ENCODE measurements at regions not wholly inside any gene's neighbourhood (a gene's known extent, or its start where the extent isn't known, plus 50 kb on each side); places are given as distances from the start of the nearest gene placed in this dataset.

DNA sequence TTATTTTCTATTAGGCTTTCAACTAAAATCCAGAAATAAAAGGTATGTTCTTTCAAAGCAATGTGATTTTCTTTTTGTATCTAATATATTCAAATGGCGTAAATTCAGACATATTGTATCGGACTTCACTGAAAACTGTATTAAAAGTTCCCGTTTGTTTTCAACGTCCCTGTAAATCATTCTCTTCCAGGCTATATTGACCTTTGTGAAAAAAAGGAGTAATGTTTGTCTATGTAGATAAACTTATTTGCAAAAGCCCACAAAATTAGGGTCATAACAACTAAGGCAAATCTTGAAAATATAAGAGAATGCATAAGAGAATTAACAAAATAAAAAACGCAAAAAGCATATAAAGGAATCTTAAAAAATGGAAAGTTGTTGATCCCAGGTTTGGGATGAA lies 1492.4 kb downstream of the AACS start:
- no peak for DNase-seq

DNA sequence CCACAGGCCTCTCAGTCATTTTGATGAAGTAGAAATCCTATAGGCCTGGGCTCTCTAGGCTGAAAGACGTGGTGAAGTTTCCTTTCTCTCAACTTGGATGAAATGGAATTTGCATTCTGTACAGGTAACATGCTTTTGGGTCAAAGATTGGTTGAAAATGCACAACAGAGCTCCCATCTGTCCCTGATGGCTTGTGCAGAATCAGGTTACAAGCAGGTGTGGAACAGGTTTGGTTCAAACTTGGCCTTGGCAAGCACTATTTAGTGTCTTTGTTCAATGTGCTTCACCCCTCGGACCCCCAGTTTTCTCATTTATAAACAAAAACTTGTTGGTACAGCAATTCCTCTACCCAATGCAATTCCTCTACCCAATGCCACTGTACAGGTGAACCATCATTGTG lies 1493.0 kb downstream of the AACS start:
- no peak for DNase-seq

DNA sequence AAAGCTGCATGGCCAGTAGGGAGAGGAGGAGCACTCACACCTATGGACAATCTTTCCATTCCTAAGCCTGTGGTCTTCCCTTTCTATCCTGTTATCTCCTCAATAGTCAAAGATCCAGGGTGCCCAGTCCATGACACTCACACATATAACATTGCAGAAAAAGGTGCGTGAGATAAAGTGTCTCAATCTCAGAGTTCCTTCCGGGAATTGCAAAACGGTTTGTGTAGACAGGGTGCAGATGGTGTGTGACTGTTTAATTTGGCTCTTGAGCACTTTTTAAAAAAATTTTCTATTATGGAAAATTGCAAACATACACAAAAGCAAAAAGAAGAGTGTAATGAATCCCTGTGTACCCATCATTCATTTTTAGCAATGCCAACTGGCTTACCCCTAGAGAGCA lies 1493.6 kb downstream of the AACS start:
- no peak for DNase-seq

DNA sequence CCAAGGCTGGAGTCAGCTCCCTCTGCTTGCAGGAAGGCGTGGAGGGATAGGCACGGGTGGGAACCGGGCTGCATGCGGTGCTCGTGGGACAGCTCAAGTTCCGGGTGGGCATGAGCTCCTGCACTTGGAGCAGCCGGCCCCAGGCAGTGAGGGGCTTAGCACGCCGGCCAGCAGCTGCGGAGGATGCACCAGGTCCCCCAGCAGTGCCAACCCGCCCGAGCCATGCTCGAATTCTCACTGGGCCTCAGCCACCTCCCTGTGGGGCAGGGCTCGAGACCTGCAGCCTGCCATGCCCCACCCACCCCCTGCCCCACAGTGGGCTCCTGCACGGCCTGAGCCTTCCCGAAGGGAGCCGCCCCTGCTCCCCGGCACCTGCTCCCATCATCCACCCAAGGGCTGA lies 1501.8 kb downstream of the AACS start:
- no peak for DNase-seq

GRCh38 chr12:126569706-126570105 lies 1504.5 kb downstream of the AACS start:
- no peak for DNase-seq

DNA sequence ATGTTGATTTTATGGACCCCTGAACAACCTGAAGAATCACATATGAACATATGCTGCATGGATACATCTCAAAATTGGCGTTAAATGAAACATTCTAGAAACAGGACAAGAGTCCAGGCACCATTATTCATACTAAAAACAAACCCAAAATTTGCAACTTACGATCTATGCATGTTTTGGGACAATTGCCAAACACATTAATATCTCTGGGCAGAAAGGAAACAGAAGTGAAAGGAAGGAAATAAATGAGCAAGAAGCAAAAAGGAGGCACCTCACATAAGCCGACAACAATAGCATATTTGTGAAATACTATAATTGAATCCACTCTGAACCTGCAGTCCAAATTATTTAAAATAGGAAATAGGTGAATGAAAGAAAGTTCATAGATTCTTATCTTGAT lies 1505.3 kb downstream of the AACS start:
- DNase-seq = no peak

DNA sequence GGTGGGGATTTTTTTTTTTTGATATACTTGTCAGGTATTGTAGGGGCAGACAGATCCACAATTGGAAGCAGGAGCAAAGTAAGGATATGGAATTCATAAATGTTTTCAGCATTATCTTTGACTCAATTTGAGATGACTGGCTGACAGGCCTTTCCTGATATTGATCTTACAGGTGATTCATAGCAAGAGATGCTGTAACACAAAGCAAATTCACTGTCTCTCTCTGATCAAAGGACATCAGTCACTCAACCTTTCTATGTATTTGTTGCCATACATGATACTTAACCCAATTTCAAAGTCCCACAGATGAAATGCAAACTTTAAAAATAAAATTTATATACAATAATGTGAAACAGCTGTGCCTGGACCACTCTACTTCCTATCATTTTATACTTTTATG lies 1506.9 kb downstream of the AACS start:
- no peak for DNase-seq

GRCh38 chr12:126581655-126582054 lies 1516.4 kb downstream of the AACS start:
- DNase-seq = no peak

GRCh38 chr12:126582231-126582630 lies 1517.0 kb downstream of the AACS start:
- DNase-seq = no peak

- no peak for DNase-seq
Observed at GRCh38 chr12:126588586-126589249, 1523.5 kb downstream of the AACS start.

DNA sequence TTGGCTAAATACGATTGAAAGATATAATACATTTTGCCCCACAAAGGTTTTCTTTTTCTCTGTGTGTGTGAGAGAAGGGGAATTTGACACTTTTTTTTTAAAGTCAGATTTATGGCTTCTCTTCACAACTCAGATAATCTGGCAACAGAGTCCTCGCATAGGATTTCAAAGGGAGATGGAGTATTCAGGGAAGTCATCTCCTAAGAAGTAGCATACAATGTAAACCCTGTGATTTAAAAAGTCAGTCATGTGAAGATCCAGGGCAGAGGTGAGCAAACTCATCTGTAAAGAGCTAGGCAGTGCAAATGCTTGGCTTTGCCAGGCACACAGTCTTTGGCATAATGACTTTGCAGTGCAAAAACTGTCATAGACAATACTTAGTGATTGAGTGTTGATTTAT lies 1526.3 kb downstream of the AACS start:
- DNase-seq = no peak

DNA sequence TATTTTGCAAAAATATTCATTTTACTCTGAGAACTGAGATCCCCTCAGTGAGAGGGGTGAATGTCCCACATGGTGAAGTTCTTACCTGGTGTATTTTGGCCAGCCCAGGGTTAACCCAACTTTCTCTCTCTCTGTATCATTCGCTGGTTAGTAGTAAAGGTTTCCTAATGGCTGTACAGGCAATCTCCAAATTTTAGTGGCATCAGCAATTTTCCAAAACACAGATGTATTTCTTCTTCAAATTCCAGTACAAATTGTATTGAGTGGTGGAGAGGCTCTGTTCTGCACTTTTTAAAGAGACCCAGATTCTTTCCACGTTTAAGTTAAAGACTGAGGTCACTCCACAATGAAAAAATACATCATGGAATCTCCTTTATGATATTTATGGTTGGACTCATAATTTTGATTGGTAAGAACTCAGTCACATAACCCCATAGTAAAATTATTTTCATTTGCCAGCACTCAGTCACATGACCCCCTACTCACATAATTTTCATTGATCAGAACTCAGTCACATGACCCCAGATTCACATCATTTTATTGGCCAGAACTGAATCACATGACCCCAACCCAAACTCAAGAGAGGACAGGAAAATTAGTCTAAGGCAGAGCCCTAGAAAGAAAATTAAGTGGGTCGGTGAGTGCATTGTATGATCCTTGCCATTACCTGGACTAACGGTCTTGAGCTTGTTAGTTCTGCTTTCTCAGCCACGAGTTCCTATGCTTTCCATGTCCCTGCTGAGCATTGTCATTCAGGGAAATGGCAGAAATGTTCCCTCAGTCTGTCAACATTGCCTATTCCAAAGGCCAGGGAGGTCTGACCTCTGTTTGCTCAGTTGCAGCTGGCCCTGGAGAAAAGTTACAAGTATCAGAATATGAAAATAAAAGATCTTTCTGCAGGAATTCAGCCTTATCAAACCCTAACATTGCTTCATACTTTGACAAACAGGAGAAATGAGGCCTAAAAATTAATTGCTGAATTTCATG lies 1536.2 kb downstream of the AACS start:
- no peak for DNase-seq

DNA sequence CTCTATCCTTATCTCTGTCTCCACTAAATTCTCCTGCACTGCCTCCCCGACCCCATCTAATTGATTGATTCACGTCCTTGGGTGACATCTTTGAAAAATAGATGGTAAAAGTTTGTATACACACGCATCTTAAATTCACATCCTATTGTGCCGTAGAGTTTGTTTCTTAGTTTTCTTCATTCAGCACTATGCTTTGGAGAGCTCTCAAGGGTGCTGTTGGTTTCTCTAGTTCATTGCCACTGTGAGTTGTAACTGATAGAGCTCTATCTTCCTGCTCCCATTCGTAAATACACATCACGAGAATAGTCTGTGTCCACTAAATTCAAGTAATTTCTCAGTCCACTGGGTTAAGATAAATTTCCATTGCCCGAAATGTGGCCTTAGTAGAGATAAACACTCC lies 1537.4 kb downstream of the AACS start:
- DNase-seq = no peak

DNA sequence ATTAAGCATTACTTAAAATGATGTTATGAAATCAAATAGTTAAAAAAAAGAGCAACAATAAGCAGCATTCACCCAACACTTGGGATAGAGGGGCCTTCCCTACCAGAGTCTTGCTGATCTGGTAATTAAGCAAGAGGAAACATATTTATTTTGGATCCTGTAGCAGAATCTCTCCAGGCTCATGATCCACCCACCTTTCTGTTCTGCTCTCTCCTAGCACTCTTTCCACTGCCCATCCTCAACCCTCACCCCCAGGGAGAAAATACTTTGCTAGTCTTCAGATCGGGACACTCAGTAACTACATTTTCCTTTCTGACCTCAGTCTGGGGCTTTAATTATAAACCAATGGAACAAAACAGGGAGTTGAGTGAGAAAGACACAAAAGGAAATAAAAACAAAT lies 1541.9 kb downstream of the AACS start:
- no peak for DNase-seq

GRCh38 chr12:126607867-126608266 lies 1542.6 kb downstream of the AACS start:
- no peak for DNase-seq

DNA sequence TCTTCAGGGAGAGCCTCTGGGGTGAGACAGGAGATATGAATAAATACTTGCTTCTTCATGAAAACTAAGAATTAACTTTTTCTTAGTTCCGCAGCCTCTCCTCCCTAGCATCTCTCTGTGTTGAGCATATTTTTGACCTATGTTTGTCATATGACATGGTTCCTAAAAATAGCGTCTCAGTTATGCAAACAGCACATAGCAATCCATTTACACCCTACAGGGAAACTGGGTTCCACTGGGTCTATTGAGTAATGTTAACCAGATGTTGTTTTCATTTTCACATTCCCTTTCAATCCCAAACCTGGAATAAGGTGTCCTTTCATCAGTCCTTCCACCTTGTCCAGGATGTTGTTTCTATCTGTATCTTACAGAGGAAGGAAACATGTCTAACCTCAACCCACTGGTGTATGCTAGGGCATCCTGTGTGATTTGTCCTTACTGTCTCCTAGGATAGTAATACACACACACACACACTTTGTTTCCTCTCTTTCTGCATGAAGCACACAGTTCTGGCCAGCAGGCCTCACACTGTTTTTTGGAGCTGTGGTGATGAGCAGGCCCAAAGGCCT lies 1543.5 kb downstream of the AACS start:
- DNase-seq = peak; percentile 1

GRCh38 chr12:126616441-126616840 lies 1551.2 kb downstream of the AACS start:
- no peak for DNase-seq

GRCh38 chr12:126617312-126617711 lies 1552.1 kb downstream of the AACS start:
- no peak for DNase-seq

DNA sequence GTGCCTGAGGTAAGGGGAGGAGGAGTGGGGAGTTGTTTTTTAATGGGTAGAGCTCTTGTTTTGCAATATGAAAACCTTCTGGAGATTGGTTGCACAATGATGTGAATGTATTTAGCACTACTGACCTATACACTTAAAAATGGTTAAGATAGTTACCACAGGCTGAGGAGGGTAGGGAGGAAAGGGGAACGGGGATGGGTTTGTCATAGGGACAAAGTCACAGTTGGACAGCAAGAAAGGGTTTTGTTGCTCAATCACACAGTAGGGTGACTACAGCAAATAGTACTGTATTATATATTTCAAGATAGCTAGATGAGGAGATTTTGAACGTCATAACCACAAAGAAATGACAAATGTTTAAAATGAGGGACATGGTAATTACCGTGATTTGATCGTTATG lies 1562.4 kb downstream of the AACS start:
- DNase-seq = no peak

GRCh38 chr12:126636821-126637220 lies 1571.6 kb downstream of the AACS start:
- DNase-seq = no peak

DNA sequence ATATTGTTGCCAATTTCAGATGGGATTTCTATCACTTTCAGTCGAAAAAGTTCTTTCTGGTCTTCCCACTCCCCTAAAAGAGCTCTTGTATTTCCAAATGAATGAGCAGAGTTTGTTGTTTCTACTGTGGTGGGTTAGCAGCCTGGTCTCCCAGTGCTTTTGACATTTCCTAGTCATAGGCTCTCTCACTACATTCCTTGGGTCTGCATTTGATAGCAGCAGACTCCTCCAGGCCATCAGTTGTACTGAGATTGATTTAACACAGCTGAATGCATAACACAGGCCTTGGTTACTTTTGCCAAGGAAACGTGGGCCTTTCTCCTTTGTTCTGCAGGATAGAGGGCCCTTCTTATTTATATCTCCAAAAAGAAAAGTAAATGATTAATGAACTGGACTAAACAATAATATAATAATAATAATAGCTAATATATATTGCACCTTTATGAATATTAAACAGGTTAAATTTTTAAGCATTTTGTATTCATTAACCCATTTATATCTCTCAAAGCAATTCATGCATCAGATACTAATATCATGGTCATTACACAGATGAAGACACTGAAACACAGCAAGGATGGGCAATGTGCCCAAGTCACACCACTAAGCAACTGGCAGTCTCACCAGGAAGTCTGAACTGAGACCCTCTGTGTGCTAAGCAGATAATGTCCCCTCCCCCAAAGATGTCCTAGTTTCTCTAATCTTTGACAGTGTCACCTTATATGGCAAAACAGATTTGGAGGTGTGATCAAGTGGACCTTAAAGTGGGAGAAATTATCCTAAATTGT lies 1579.2 kb downstream of the AACS start:
- DNase-seq = no peak

DNA sequence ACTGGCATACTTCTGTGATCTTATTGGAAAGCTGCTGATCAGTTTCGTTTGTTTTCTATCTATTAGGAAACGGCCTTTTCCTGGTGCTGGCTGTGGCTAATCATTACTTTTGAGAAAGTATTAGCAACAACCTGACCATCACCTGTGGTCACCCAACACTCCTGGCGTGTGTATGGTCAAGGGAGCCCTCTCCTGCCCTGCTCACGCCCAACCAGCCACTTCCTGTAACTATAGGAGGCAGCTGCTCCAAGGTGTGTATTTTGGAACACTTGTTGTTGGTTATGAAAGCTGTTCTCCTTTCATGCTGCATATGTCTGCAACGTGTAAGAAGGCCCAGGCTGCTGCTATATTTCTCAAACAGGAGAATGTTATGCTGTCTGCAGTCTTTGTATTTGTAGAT lies 1582.8 kb downstream of the AACS start:
- DNase-seq = no peak

GRCh38 chr12:126651133-126651532 lies 1585.9 kb downstream of the AACS start:
- no peak for DNase-seq
